GM12891 (cell line): ENCODE measurements at regions not wholly inside any gene's neighbourhood (a gene's known extent, or its start where the extent isn't known, plus 50 kb on each side); places are given as distances from the start of the nearest gene placed in this dataset.
"Not testable (repeated sequence)": the region's sequence is repeated elsewhere in the genome, so short reads cannot be mapped to it uniquely, and the experiment has no call there.

Experiments
- PAX5 ChIP-seq: IDR thresholded peaks from 2 replicates; pipeline ENCODE4 v1.6.1; 2011; ENCODE audit warnings: low read length, moderate library complexity, mild to moderate bottlenecking; ENCODE audit not compliant: insufficient read depth, severe bottlenecking
- POLR2A ChIP-seq: IDR thresholded peaks from 2 replicates; pipeline ENCODE4 v1.6.1; 2011; ENCODE audit warnings: low read depth, low read length, control low read depth
- POLR2AphosphoS5 ChIP-seq: IDR thresholded peaks from 2 replicates; pipeline ENCODE4 v1.6.1; 2011; ENCODE audit warnings: low read depth, low read length, control low read depth
- SPI1 ChIP-seq: IDR thresholded peaks from 2 replicates; pipeline ENCODE4 v1.6.1; 2011; ENCODE audit warnings: low read depth, low read length, control low read depth
- TAF1 ChIP-seq: IDR thresholded peaks from 2 replicates; pipeline ENCODE4 v1.6.1; 2011; ENCODE audit warnings: low read depth, low read length, control low read depth

DNA sequence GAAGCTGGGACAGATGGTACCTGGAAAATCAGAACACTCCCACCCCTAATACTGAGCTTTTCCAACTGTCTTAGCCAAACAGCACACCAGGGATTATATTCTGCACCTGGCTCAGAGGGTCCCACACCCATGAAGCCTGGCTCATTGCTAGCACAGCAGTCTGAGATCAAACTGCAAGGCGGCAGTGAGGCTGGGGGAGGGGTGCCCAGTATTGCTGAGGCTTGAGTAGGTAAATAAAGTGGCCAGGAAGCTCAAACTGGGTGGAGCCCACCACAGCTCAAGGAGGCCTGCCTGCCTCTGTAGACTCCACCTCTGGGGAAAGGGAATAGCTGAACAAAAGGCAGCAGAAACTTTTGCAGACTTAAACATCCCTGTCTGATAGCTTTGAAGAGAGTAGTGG is 403.3 kb downstream of the MBD2 start:
- not testable (repeated sequence) for TF ChIP-seq POLR2AphosphoS5, POLR2A, TAF1, SPI1, PAX5
